NB4 (cell line): ENCODE measurements at regions not wholly inside any gene's neighbourhood (a gene's known extent, or its start where the extent isn't known, plus 50 kb on each side); places are given as distances from the start of the nearest gene placed in this dataset.

Experiments
- MAX ChIP-seq: IDR thresholded peaks from 2 replicates; pipeline ENCODE4 v1.6.1; 2011; ENCODE audit warnings: low read depth, low read length
- POLR2A ChIP-seq: IDR thresholded peaks from 2 replicates; pipeline ENCODE4 v1.6.1; 2011; ENCODE audit warnings: mild to moderate bottlenecking; ENCODE audit not compliant: insufficient read length; ENCODE audit errors: extremely low read depth
- TF ChIP-seq, protein P1 (sequence below): IDR thresholded peaks from one replicate; pipeline ENCODE4 v1.5.1; 2012; ENCODE audit warnings: low read depth, low read length

DNA sequence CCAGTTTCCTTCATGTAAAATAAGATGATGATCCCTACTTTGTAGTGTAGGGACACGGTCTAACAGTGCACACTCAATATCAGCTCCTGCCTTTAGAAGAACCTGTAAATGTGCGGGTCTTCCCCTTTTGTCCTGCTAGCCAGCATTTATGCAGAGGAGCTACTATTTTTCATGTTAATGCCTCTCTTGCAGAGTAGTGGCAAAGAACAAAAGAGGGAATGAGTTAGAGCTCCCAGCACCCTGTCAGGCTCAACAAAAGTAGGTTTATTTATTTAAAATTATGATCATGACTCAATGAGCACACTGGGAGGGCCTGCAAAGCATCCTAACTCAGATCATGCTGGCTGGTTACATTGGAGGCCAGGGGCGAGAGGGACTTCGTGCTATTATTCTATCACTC is 414.5 kb upstream of the COBL start:
- TF ChIP-seq, protein P1, sequence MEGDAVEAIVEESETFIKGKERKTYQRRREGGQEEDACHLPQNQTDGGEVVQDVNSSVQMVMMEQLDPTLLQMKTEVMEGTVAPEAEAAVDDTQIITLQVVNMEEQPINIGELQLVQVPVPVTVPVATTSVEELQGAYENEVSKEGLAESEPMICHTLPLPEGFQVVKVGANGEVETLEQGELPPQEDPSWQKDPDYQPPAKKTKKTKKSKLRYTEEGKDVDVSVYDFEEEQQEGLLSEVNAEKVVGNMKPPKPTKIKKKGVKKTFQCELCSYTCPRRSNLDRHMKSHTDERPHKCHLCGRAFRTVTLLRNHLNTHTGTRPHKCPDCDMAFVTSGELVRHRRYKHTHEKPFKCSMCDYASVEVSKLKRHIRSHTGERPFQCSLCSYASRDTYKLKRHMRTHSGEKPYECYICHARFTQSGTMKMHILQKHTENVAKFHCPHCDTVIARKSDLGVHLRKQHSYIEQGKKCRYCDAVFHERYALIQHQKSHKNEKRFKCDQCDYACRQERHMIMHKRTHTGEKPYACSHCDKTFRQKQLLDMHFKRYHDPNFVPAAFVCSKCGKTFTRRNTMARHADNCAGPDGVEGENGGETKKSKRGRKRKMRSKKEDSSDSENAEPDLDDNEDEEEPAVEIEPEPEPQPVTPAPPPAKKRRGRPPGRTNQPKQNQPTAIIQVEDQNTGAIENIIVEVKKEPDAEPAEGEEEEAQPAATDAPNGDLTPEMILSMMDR: no peak
- TF ChIP-seq POLR2A (no peak), MAX (no peak)
